ENCODE measurements at regions not wholly inside any gene's neighbourhood (a gene's known extent, or its start where the extent isn't known, plus 50 kb on each side); places are given as distances from the start of the nearest gene placed in this dataset.

- ChIA-PET CTCF (interaction anchor here (0.6 kb wide), 1 partner anchor 563 kb away, joined by 4 read pairs; no protein-coding TSS in a partner anchor), POLR2A (no interaction called here)
Observed at GRCh38 chr10:21230219-21230618, 295.3 kb downstream of the SKIDA1 start.

GRCh38 chr10:21217748-21218367 is 307.6 kb downstream of the SKIDA1 start:
- CTCF ChIA-PET, result no interaction called here

GRCh38 chr10:21217107-21217506 is 308.4 kb downstream of the SKIDA1 start:
- ChIA-PET CTCF (no interaction called here), POLR2A (no interaction called here)

More at GRCh38 chr10:21217748-21218367, 307.6 kb downstream of the SKIDA1 start:
- POLR2A ChIA-PET, result no interaction called here

GRCh38 chr10:21214329-21214728 is 311.2 kb downstream of the SKIDA1 start:
- POLR2A ChIA-PET, result no interaction called here
- CTCF ChIA-PET, result no interaction called here

DNA sequence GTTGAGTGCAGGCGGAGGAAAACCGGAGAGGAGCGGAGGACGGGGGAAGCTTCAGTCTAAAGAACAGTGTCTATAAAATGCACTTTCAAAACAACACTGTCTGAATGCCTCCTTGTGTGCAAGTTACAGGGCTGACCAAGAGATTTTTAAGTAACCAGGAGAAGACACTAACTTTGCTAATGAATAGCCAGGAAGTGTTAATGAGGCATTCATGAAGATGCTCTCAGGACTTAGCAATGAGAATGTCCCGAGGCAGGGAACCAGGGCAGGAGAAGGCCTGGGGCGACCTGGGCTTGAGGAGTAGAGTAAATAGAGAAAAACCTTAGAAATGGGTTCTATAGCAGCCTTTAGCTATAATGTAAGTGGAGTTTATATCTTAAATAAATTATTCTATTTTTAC is 312.1 kb downstream of the SKIDA1 start:
- CTCF ChIA-PET, result no interaction called here
- POLR2A ChIA-PET, result no interaction called here

DNA sequence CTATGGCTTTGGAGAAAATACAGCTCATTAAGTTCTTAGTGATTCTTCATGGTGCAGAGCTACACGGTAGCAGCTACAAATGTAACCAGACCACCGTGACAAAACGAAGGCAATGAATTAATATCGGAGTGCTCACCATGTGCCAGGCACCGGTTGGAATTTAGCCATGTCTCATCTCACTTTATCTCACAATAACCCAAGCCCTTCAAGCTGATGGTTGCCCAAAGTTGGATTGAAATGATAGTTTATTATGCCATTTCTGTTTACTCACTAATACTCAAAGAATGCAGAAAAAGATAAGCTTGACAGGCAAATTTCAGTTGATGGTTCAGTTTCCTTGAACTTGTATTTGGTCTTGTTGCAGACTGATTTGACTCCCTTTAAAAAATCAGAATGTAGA is 312.6 kb downstream of the SKIDA1 start:
- CTCF ChIA-PET, result no interaction called here
- POLR2A ChIA-PET, result interaction anchor here (0.6 kb wide), 1 partner anchor 176 kb away, joined by 4 read pairs; no protein-coding TSS in a partner anchor

GRCh38 chr10:21212348-21212747 is 313.1 kb downstream of the SKIDA1 start:
- ChIA-PET POLR2A (interaction anchor here (0.6 kb wide), 1 partner anchor 176 kb away, joined by 4 read pairs; no protein-coding TSS in a partner anchor), CTCF (no interaction called here)

DNA sequence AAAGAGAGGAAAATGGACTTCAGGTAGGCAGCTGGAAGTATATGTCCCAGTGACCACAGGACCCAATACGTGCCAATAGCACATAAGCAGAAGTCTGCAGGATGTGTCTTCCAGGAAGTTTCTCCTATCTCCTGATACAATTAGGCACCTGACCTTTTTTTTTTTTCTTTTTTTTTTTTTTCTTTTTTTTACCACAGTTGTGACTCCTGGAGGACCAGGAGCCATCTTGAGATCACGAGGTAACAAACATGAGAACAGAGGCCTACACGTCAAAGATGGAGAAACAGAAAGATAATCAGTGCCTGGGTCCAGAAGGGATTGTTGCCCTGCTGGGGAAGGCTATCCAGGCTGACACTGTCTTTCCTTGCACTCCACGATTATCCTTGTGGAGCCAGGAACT is 312.4 kb upstream of the NEBL start:
- POLR2A ChIA-PET, result no interaction called here
- CTCF ChIA-PET, result no interaction called here

DNA sequence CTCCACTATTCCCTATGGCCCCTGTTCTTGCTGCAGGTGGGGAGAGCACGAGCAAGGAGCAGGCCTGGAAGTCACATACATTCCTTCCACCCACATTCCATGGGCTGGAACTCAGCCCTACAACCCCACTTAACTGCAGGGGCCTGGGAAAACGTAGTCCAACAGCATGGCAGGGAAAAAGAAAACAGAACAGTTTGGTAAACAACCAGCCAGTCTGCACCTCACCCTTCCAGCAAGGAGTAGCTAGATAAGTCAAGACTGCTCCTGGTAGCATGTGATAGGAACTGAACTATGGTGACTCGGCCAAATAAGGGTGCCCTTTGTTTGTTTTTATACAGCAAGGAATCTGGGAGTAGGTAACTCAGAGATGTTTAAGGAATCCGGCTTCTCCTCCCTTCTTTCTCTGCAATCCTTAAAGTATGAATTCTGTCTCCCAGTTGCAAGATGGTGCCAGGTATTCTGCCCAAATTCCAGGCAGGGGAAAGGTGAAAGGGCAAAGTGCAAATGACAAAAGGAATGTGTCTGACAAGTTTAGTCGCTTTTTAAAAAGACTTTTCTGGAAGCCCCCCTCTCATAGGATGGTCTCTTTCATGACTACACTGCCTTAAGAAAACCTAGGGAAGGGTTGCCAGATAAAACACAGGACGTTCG is 311.7 kb upstream of the NEBL start:
- POLR2A ChIA-PET, result no interaction called here
- CTCF ChIA-PET, result no interaction called here

- CTCF ChIA-PET, result no interaction called here
Observed at GRCh38 chr10:21207852-21208646, 310.9 kb upstream of the NEBL start.

GRCh38 chr10:21205328-21205727 is 308.2 kb upstream of the NEBL start:
- CTCF ChIA-PET, result no interaction called here

More at GRCh38 chr10:21207852-21208646, 310.9 kb upstream of the NEBL start:
- POLR2A ChIA-PET, result no interaction called here

GRCh38 chr10:21203473-21204107 is 306.5 kb upstream of the NEBL start:
- POLR2A ChIA-PET, result no interaction called here
- CTCF ChIA-PET, result interaction anchor here (0.7 kb wide), 1 partner anchor 211 kb away, joined by 3 read pairs; no protein-coding TSS in a partner anchor

More at GRCh38 chr10:21205328-21205727, 308.2 kb upstream of the NEBL start:
- POLR2A ChIA-PET, result no interaction called here

DNA sequence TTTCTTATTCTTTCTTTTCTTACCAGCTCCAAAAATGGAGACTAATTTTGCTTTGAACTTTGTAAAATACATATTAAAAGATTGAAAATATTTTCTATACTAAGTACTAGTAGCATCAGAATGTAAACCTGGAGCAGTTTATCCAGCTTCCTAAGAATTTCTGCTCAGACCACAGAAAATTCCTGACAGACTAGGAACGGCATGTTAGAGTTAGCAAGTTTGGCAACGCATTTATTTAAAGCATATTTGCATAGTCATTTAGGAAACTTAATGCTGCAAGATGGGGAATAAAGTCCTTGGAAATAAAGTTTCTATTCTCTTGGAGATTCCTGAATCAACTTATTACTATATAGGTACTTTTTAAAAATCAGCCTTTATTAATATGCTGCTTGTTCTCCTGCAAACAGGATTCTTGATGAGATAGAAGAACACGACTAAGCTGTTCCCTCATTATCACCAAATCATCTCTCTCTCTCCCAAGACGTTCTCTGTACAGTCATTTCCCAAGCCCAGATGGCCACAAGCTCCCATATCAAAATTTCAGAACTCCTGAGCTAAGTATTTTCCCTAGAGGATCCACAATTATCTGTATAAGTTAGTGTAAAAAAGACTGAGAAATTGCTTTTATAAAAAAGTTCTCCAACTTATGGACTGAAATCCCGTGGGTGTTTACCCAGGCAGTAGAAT is 305.8 kb upstream of the NEBL start:
- POLR2A ChIA-PET, result no interaction called here
- CTCF ChIA-PET, result no interaction called here

GRCh38 chr10:21199501-21199900 is 302.4 kb upstream of the NEBL start:
- POLR2A ChIA-PET, result no interaction called here

GRCh38 chr10:21197838-21198237 is 300.7 kb upstream of the NEBL start:
- CTCF ChIA-PET, result no interaction called here

More at GRCh38 chr10:21199501-21199900, 302.4 kb upstream of the NEBL start:
- CTCF ChIA-PET, result no interaction called here

DNA sequence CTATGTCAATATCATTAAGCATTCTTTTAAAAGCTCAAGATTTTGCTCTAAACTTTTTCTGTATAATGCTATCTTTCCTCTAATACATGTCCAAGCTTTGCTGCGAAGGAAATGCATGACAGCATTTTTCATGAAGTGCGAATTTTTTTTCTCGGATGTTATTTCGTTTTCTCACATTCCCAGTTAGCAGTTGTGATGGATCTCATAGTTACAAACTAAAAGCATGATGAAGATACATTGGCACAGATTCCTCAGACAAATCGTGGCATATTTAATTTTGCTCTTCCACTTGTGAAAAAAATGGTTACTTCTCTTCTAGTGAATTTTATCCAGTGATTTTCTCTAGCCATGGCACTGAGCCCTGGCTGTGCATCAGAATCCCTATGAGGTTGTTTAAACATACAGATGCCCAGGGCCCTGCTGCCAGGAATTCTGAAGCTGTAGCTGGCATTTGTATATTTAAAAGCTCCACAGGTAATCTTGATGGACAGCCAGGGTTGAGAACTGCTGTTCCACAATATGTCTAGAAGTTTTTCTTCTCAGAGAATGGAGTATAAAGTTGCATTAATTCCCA is 299.8 kb upstream of the NEBL start:
- CTCF ChIA-PET, result interaction anchor here (0.5 kb wide), 1 partner anchor 606 kb away, joined by 3 read pairs; no protein-coding TSS in a partner anchor

More at GRCh38 chr10:21197838-21198237, 300.7 kb upstream of the NEBL start:
- POLR2A ChIA-PET, result no interaction called here

DNA sequence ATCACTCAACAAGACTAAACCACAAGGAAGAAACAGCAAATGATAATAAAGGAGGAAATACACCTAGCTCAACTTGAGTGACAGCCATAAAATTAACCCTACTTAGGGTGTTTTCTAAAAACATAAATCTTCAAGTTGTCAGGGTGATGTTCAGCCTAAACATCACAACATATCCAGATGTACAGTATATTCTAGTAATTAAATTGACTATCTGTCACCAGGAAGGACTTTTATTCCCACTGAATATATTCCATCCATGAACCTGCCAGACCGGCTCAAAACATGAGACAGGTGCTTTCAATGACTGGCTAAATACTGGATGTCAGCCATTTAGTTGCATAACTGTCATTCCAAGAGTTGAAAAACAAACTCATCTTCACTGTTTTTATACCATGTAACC is 298.1 kb upstream of the NEBL start:
- POLR2A ChIA-PET, result no interaction called here
- CTCF ChIA-PET, result no interaction called here

More for the DNA sequence above, 299.8 kb upstream of the NEBL start:
- POLR2A ChIA-PET, result no interaction called here

GRCh38 chr10:21194510-21194993 is 297.4 kb upstream of the NEBL start:
- ChIA-PET CTCF (no interaction called here), POLR2A (no interaction called here)

GRCh38 chr10:21193196-21193595 is 296.1 kb upstream of the NEBL start:
- ChIA-PET CTCF (no interaction called here), POLR2A (no interaction called here)
